Neural cell (in vitro differentiated cells): ENCODE measurements at regions not wholly inside any gene's neighbourhood (a gene's known extent, or its start where the extent isn't known, plus 50 kb on each side); places are given as distances from the start of the nearest gene placed in this dataset.

ENCODE experiments used
- EP300 ChIP-seq: fragments of 450-650 bp; conservative IDR thresholded peaks from 2 replicates; pipeline ENCODE4 v1.6.1; 2014; ENCODE audit warnings: antibody characterized with exemption, mild to moderate bottlenecking, moderate library complexity; ENCODE audit not compliant: poor library complexity, severe bottlenecking
- EZH2 ChIP-seq: fragments of 200-600, 300-800 bp; shearing (Covaris generic), sonication (generic); IDR thresholded peaks from 2 replicates; pipeline ENCODE4 v1.6.1; 2014; ENCODE audit warnings: antibody characterized with exemption, low read length, borderline replicate concordance, mild to moderate bottlenecking; ENCODE audit not compliant: insufficient read depth, poor library complexity, severe bottlenecking
- POLR2AphosphoS5 ChIP-seq: IDR thresholded peaks from 2 replicates; pipeline ENCODE4 v1.6.1; 2012
- RAD21 ChIP-seq: fragments of 450-650 bp; conservative IDR thresholded peaks from 2 replicates; pipeline ENCODE4 v1.6.1; 2014; ENCODE audit warnings: antibody characterized with exemption, mild to moderate bottlenecking, moderate library complexity
- TAF1 ChIP-seq: IDR thresholded peaks from 2 replicates; pipeline ENCODE4 v1.6.1; 2012; ENCODE audit warnings: low read depth
- TF ChIP-seq, protein P1 (sequence below): fragments of 450-650 bp; IDR thresholded peaks from 2 replicates; pipeline ENCODE4 v1.5.1; 2014; ENCODE audit warnings: antibody characterized with exemption, mild to moderate bottlenecking, moderate library complexity; ENCODE audit not compliant: poor library complexity, severe bottlenecking

DNA sequence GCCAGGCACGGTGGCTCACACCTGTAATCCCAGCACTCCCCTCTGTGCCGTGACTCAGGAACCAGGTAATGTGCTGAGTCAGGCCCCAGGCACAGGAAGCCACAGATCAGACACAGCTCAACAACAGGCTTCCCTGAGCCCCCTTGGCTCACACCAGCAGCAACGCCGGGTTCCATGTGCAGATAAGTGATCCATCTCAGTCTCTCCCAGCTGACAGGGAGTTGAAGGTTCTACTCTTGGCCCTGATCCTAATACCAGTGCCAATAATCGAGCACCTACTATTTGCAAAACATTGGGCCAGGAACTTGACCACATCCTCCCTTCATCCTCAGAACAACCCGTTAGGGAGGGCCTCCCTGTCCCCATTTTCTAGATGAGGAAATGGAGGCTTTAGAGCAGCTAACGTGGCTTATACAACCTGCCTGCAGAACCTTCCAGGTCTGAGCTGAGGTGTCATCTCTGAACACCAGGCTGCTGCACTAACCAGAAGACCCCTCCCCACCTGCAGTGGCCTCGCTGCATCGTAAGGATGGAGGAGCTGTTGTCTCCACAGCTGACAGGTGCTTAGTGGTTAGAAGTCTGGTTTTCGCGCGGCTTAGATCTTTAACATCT is 64.8 kb upstream of the AMZ2 start:
- TF ChIP-seq, protein P1, sequence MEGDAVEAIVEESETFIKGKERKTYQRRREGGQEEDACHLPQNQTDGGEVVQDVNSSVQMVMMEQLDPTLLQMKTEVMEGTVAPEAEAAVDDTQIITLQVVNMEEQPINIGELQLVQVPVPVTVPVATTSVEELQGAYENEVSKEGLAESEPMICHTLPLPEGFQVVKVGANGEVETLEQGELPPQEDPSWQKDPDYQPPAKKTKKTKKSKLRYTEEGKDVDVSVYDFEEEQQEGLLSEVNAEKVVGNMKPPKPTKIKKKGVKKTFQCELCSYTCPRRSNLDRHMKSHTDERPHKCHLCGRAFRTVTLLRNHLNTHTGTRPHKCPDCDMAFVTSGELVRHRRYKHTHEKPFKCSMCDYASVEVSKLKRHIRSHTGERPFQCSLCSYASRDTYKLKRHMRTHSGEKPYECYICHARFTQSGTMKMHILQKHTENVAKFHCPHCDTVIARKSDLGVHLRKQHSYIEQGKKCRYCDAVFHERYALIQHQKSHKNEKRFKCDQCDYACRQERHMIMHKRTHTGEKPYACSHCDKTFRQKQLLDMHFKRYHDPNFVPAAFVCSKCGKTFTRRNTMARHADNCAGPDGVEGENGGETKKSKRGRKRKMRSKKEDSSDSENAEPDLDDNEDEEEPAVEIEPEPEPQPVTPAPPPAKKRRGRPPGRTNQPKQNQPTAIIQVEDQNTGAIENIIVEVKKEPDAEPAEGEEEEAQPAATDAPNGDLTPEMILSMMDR, result no peak
- TF ChIP-seq TAF1 (no peak), POLR2AphosphoS5 (no peak), EZH2 (no peak), RAD21 (no peak), EP300 (no peak)
